Trophoblast cell (in vitro differentiated cells and primary cell): ENCODE measurements at regions not wholly inside any gene's neighbourhood (a gene's known extent, or its start where the extent isn't known, plus 50 kb on each side); places are given as distances from the start of the nearest gene placed in this dataset.

ENCODE experiments used
- DNase-seq, 2 donors: peaks; one replicate each; pipeline ENCODE4 v3.0.0-alpha.2; 2016
- H2AFZ ChIP-seq: 2 replicates; pipeline ENCODE4 v1.6.1; 2013; ENCODE audit warnings: low read length, moderate library complexity, mild to moderate bottlenecking; ENCODE audit not compliant: insufficient read depth, poor library complexity
- H2AK5ac ChIP-seq: 2 replicates; pipeline ENCODE4 v1.6.1; 2013; ENCODE audit warnings: mild to moderate bottlenecking, low read length
- H2BK120ac ChIP-seq: 2 replicates; pipeline ENCODE4 v1.6.1; 2013; ENCODE audit warnings: low read length, mild to moderate bottlenecking, moderate library complexity; ENCODE audit not compliant: insufficient read depth, poor library complexity
- H2BK12ac ChIP-seq: 2 replicates; pipeline ENCODE4 v1.6.1; 2013; ENCODE audit warnings: mild to moderate bottlenecking, low read length, moderate library complexity
- H2BK5ac ChIP-seq: 2 replicates; pipeline ENCODE4 v1.6.1; 2013; ENCODE audit warnings: low read length, low read depth, moderate library complexity, mild to moderate bottlenecking; ENCODE audit not compliant: poor library complexity
- H3K14ac ChIP-seq: 2 replicates; pipeline ENCODE4 v1.6.1; 2013; ENCODE audit warnings: mild to moderate bottlenecking, low read length
- H3K18ac ChIP-seq: 2 replicates; pipeline ENCODE4 v1.6.1; 2013; ENCODE audit warnings: mild to moderate bottlenecking, low read length
- H3K23ac ChIP-seq: 2 replicates; pipeline ENCODE4 v1.6.1; 2013; ENCODE audit warnings: low read length
- H3K27ac ChIP-seq: 2 replicates; pipeline ENCODE4 v1.5.1; 2013; ENCODE audit warnings: low read depth, mild to moderate bottlenecking, inconsistent platforms, low read length, moderate library complexity
- H3K27me3 ChIP-seq: 2 replicates; pipeline ENCODE4 v1.6.1; 2013; ENCODE audit warnings: inconsistent platforms, mild to moderate bottlenecking, low read length, moderate library complexity; ENCODE audit not compliant: insufficient read depth
- H3K36me3 ChIP-seq, 2 experiments: 1 replicate in 1 of 2; 2 replicates in 1 of 2; pipeline ENCODE4 v1.6.1; 2013; ENCODE audit warnings: low read length in 2 of 2, mild to moderate bottlenecking in 2 of 2, moderate library complexity in 1 of 2; ENCODE audit not compliant: insufficient read depth in 2 of 2, control insufficient read depth in 1 of 2
- H3K4ac ChIP-seq: 2 replicates; pipeline ENCODE4 v1.6.1; 2013; ENCODE audit warnings: low read depth, mild to moderate bottlenecking, low read length, moderate library complexity
- H3K4me1 ChIP-seq, 2 experiments: 1 replicate in 1 of 2; 2 replicates in 1 of 2; pipeline ENCODE4 v1.6.1; 2013; ENCODE audit warnings: low read length in 2 of 2, mild to moderate bottlenecking in 2 of 2, moderate library complexity in 1 of 2; ENCODE audit not compliant: insufficient read depth in 2 of 2, control insufficient read depth in 1 of 2
- H3K4me2 ChIP-seq: 2 replicates; pipeline ENCODE4 v1.6.1; 2013; ENCODE audit warnings: inconsistent platforms, mild to moderate bottlenecking, low read length, moderate library complexity
- H3K4me3 ChIP-seq: 2 replicates; pipeline ENCODE4 v1.5.1; 2013; ENCODE audit warnings: mild to moderate bottlenecking, low read depth, low read length, inconsistent platforms
- H3K79me1 ChIP-seq: one replicate; pipeline ENCODE4 v1.6.1; 2013; ENCODE audit warnings: low read length
- H3K79me2 ChIP-seq: 2 replicates; pipeline ENCODE4 v1.6.1; 2013; ENCODE audit warnings: low read length, mild to moderate bottlenecking; ENCODE audit not compliant: control insufficient read depth, insufficient read depth, poor library complexity
- H3K9ac ChIP-seq: 2 replicates; pipeline ENCODE4 v1.6.1; 2013; ENCODE audit warnings: mild to moderate bottlenecking, low read length
- H3K9me3 ChIP-seq: 2 replicates; pipeline ENCODE4 v1.6.1; 2013; ENCODE audit warnings: low read depth, mild to moderate bottlenecking, control low read depth, inconsistent platforms, low read length; ENCODE audit not compliant: insufficient read depth
- H4K12ac ChIP-seq: 2 replicates; pipeline ENCODE4 v1.6.1; 2013; ENCODE audit warnings: low read depth, mild to moderate bottlenecking, low read length, moderate library complexity
- H4K8ac ChIP-seq: 2 replicates; pipeline ENCODE4 v1.6.1; 2013; ENCODE audit warnings: low read depth, mild to moderate bottlenecking, low read length, moderate library complexity
- H4K91ac ChIP-seq: one replicate; pipeline ENCODE4 v1.6.1; 2013; ENCODE audit warnings: low read depth, mild to moderate bottlenecking, low read length, moderate library complexity
- WGBS: extraction: QIAGEN DNeasy Blood & Tissue Kit; methylation state at CpG from one replicate; pipeline ENCODE4 v1.1.7; 2013; ENCODE audit warnings: missing lambda C conversion rate; ENCODE audit not compliant: insufficient read length, insufficient coverage; ENCODE audit errors: extremely low coverage; 5-methylcytosine and 5-hydroxymethylcytosine counted together

DNA sequence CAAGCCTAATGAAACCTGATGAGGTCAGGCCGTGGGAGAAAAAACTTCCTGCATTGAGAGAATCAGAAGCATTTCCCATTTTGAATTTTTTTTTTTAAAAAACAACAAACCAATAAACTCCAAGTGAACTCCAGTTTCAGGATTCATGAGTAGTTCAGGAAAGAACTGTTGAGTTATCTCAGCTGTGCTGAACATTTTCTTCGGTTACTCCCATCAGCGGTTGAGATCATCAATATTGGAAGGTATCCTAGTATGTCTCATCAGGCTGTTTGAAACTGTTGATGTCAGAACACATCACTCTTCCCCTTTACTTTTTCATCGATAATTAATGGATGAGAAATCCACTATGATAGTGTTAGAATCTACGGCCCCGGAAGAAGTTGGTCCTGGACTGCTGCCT, 82.4 kb upstream of the ADGRG2 start:
- Histone ChIP-seq H3K4me1 (no peaks in the 10 kb centered on the region), H2BK120ac (no peak overlapping the region)
- no peak for DNase-seq

DNA sequence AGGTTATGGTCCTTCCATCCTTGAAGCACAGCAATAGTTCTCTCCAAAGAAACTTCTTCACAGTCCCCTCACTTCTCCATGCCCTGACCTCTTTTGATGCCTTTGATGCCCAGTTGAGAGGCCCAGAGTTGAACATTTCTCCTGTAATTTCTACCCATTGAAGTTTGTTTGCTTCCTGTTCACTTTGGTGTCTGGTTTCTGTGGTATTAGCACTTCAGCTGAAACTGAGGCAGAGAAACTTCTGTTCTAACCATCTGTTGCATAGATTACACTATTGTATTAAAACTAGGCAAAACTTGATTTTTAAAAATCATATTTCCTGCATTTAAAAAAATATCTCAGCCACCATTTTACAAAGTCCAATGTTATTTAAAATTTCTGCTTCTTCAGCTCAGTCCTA, 89.8 kb upstream of the ADGRG2 start:
- H3K27me3 ChIP-seq, result no peaks in the 10 kb centered on the region
- H3K4me1 ChIP-seq, result no peaks in the 10 kb centered on the region
- no peak overlapping the region for H3K4me3 ChIP-seq
- H3K4me2 ChIP-seq, result no peak overlapping the region
- no peaks in the 10 kb centered on the region for H3K79me1 ChIP-seq
- H2AK5ac ChIP-seq, result no peak overlapping the region
- H3K18ac ChIP-seq, result no peak overlapping the region
- H2BK120ac ChIP-seq, result no peak overlapping the region
- no peak overlapping the region for H3K27ac ChIP-seq
- no peak overlapping the region for H3K4ac ChIP-seq
- no peak overlapping the region for H3K23ac ChIP-seq
- H4K91ac ChIP-seq, result no peak overlapping the region
- no peak overlapping the region for H2BK12ac ChIP-seq
- no peak overlapping the region for H3K9ac ChIP-seq
- H2BK5ac ChIP-seq, result no peak overlapping the region
- no peaks in the 10 kb centered on the region for H3K79me2 ChIP-seq
- H3K36me3 ChIP-seq, result no peaks in the 10 kb centered on the region
- no peak overlapping the region for H2AFZ ChIP-seq
- no peak overlapping the region for H4K12ac ChIP-seq
- no peak for DNase-seq
- H3K14ac ChIP-seq, result no peak overlapping the region
- H3K9me3 ChIP-seq, result no peaks in the 10 kb centered on the region
- H4K8ac ChIP-seq, result no peak overlapping the region

More for the DNA sequence above, 82.4 kb upstream of the ADGRG2 start:
- H3K18ac ChIP-seq, result no peak overlapping the region
- no peak overlapping the region for H3K9ac ChIP-seq
- H3K4me2 ChIP-seq, result no peak overlapping the region
- no peaks in the 10 kb centered on the region for H3K79me2 ChIP-seq
- H3K4me3 ChIP-seq, result no peak overlapping the region
- H3K27me3 ChIP-seq, result no peaks in the 10 kb centered on the region
- no peak overlapping the region for H3K14ac ChIP-seq
- no peak overlapping the region for H4K12ac ChIP-seq
- no CpG with 5 or more reads among the region's 6 CpGs for WGBS
- no peaks in the 10 kb centered on the region for H3K79me1 ChIP-seq
- H4K91ac ChIP-seq, result no peak overlapping the region
- H3K36me3 ChIP-seq, result no peaks in the 10 kb centered on the region
- H3K23ac ChIP-seq, result no peak overlapping the region
- H3K4ac ChIP-seq, result no peak overlapping the region
- H2AFZ ChIP-seq, result no peak overlapping the region
- no peak overlapping the region for H3K27ac ChIP-seq
- no peak overlapping the region for H2AK5ac ChIP-seq
- H2BK5ac ChIP-seq, result no peak overlapping the region
- H3K9me3 ChIP-seq, result no peaks in the 10 kb centered on the region
- no peak overlapping the region for H2BK12ac ChIP-seq
- H4K8ac ChIP-seq, result no peak overlapping the region

DNA sequence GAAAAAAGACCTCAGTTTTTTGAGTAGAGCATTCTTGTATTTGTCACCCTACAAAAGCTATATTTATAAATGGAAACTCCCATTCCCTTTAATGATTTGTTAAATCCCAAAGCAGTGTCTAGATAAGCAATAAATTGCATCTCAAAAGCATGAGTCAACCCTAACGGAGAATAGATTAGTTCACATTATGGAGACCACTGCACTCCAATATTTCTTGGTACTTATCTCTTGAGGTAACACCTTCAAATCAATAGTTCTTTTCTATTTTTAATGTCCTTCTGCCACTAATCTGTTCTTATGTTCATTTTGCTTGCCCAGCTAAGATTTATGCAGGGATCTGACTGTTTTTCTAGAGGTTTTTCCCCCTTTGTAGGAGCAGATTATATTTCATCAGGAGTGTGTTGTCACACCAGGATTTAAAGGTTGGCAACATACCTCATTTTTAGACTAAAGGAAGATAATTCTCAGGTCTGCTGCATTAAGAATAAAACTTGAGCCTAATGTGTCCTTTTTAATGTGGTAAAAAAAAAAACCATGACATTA, 91.4 kb upstream of the ADGRG2 start:
- no peak overlapping the region for H2BK120ac ChIP-seq
- H2AFZ ChIP-seq, result no peak overlapping the region
- H3K79me1 ChIP-seq, result no peaks in the 10 kb centered on the region
- no peak overlapping the region for H3K4ac ChIP-seq
- H4K91ac ChIP-seq, result no peak overlapping the region
- no CpG with 5 or more reads among the region's 1 CpG for WGBS
- no peak overlapping the region for H3K4me3 ChIP-seq
- H2AK5ac ChIP-seq, result no peak overlapping the region
- H3K9me3 ChIP-seq, result no peaks in the 10 kb centered on the region
- no peaks in the 10 kb centered on the region for H3K36me3 ChIP-seq
- H3K4me1 ChIP-seq, result no peaks in the 10 kb centered on the region
- no peaks in the 10 kb centered on the region for H3K27me3 ChIP-seq
- H4K12ac ChIP-seq, result no peak overlapping the region
- no peaks in the 10 kb centered on the region for H3K79me2 ChIP-seq
- no peak overlapping the region for H3K27ac ChIP-seq
- no peak overlapping the region for H3K14ac ChIP-seq
- H3K18ac ChIP-seq, result no peak overlapping the region
- no peak overlapping the region for H3K4me2 ChIP-seq
- no peak overlapping the region for H3K23ac ChIP-seq
- H2BK12ac ChIP-seq, result no peak overlapping the region
- DNase-seq, result no peak
- H2BK5ac ChIP-seq, result no peak overlapping the region
- no peak overlapping the region for H3K9ac ChIP-seq
- H4K8ac ChIP-seq, result no peak overlapping the region

DNA sequence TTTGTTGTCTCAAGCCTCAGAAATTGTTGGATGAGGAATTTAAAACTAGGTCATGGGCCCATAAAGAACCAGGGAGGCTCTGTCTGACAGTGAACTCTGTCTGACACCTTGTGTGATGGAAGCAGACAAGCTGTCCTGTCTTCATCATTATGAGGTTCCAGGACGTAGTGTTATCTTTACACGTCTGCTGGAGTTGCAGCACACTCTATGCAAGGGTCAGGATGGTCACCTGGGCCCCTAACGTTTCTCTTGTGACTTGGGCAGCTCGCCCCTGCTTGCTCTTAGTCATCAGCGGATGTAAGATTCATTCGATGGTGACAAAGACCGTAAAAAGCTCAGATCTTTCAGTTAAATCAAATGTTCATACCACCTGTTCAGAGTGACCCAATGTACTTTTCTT, 92.0 kb upstream of the ADGRG2 start:
- Histone ChIP-seq H4K12ac (no peak overlapping the region), H4K8ac (no peak overlapping the region), H3K4me3 (no peak overlapping the region), H3K79me1 (no peaks in the 10 kb centered on the region), H3K36me3 (no peaks in the 10 kb centered on the region), H3K4ac (no peak overlapping the region), H3K4me1 (no peaks in the 10 kb centered on the region), H2BK5ac (no peak overlapping the region), H3K23ac (no peak overlapping the region), H3K79me2 (no peaks in the 10 kb centered on the region), H3K4me2 (no peak overlapping the region), H2BK12ac (no peak overlapping the region), H3K27ac (no peak overlapping the region), H3K9me3 (no peaks in the 10 kb centered on the region), H2AFZ (no peak overlapping the region), H3K27me3 (no peaks in the 10 kb centered on the region), H2BK120ac (no peak overlapping the region), H3K14ac (no peak overlapping the region), H3K18ac (no peak overlapping the region), H4K91ac (no peak overlapping the region), H2AK5ac (no peak overlapping the region), H3K9ac (no peak overlapping the region)
- DNase-seq, result no peak
- WGBS, result no CpG with 5 or more reads among the region's 7 CpGs
